Endodermal cell (in vitro differentiated cells): ENCODE measurements at regions not wholly inside any gene's neighbourhood (a gene's known extent, or its start where the extent isn't known, plus 50 kb on each side); places are given as distances from the start of the nearest gene placed in this dataset.

Experiments used
- DNase-seq: peaks from one replicate; pipeline ENCODE4 v3.0.0-alpha.2; 2017
- H3K27ac ChIP-seq: 2 replicates; pipeline ENCODE4 v1.5.1; 2013; ENCODE audit warnings: mild to moderate bottlenecking, low read depth, low read length, moderate library complexity
- H3K27me3 ChIP-seq: 2 replicates; pipeline ENCODE4 v1.6.1; 2013; ENCODE audit warnings: mild to moderate bottlenecking, low read length, moderate library complexity; ENCODE audit not compliant: insufficient read depth, control insufficient read depth, poor library complexity, severe bottlenecking
- H3K36me3 ChIP-seq: 2 replicates; pipeline ENCODE4 v1.7.0; 2013; ENCODE audit warnings: mild to moderate bottlenecking, low read length, moderate library complexity; ENCODE audit not compliant: control insufficient read depth, insufficient read depth
- H3K4me1 ChIP-seq: one replicate; pipeline ENCODE4 v1.7.0; 2013; ENCODE audit warnings: low read length; ENCODE audit not compliant: control insufficient read depth, insufficient read depth
- H3K4me3 ChIP-seq: 2 replicates; pipeline ENCODE4 v1.5.1; 2013; ENCODE audit warnings: mild to moderate bottlenecking, low read length, moderate library complexity
- H3K9ac ChIP-seq: 2 replicates; pipeline ENCODE4 v1.6.1; 2013; ENCODE audit warnings: mild to moderate bottlenecking, low read length, moderate library complexity; ENCODE audit not compliant: poor library complexity, severe bottlenecking; ENCODE audit errors: extremely low read depth
- H3K9me3 ChIP-seq: 2 replicates; pipeline ENCODE4 v1.6.1; 2013; ENCODE audit warnings: mild to moderate bottlenecking, low read length, moderate library complexity; ENCODE audit not compliant: control insufficient read depth
- H3K27ac Mint-ChIP-seq: 2 replicates; pipeline ENCODE4 v1.8.0; 2020; ENCODE audit warnings: mixed read lengths
- H3K27me3 Mint-ChIP-seq: 2 replicates; pipeline ENCODE4 v1.8.0; 2021; ENCODE audit warnings: mild to moderate bottlenecking, mixed read lengths; ENCODE audit not compliant: insufficient read depth
- H3K36me3 Mint-ChIP-seq: 2 replicates; pipeline ENCODE4 v1.8.0; 2020; ENCODE audit warnings: low read depth, mixed read lengths
- H3K4me1 Mint-ChIP-seq: 2 replicates; pipeline ENCODE4 v1.8.0; 2020; ENCODE audit warnings: mixed read lengths
- H3K4me3 Mint-ChIP-seq: 2 replicates; pipeline ENCODE4 v1.8.0; 2020; ENCODE audit warnings: mild to moderate bottlenecking, moderate library complexity, mixed read lengths
- H3K9me3 Mint-ChIP-seq: 2 replicates; pipeline ENCODE4 v1.8.0; 2020; ENCODE audit warnings: mild to moderate bottlenecking, mixed read lengths
- CTCF ChIP-seq: fragments of 200-600 bp; sonication (generic); conservative IDR thresholded peaks from 2 replicates; pipeline ENCODE4 v1.5.0; 2021; ENCODE audit warnings: antibody characterized with exemption, mild to moderate bottlenecking
- WGBS, 2 experiments: methylation state at CpG; one replicate each; pipeline versions ENCODE4 v1.1.5 to v1.1.7; 2013; ENCODE audit warnings: missing lambda C conversion rate in 2 of 2, mixed read lengths in 1 of 2; ENCODE audit not compliant: insufficient coverage in 1 of 2, insufficient read length in 1 of 2; 5-methylcytosine and 5-hydroxymethylcytosine counted together

GRCh38 chr12:20123465-20123864 is 244.9 kb upstream of the PDE3A start:
- WGBS, 2 experiments = 92 to 98% methylated on average over 2 to 4 of the region's 4 CpGs
- H3K4me1 ChIP-seq = no peaks in the 10 kb centered on the region

DNA sequence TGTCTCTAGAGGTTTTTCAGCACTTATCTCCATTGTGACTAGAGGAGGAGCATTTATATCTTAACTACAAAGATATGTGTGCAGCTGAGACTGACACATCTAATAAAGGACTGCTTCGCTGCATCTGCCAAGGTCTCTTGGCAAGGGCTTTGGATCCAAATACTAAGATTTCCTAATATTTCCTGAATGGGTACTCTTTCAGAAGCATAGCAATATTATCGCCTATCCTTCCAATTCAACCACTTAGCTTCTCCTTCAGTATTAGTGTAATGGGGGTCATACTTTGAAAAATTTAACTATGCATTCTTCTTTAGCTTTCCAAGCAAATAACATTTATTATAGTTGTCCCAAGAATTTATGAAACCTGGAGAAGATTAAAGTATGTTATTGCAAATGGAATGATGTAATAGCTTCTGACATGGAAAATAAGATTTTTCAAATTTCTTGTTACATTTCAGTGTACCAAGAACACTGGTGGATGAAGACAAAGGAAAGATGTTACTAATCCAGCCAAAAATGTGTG is 243.0 kb upstream of the PDE3A start:
- H3K4me1 ChIP-seq = no peaks in the 10 kb centered on the region
- H3K36me3 ChIP-seq = no peaks in the 10 kb centered on the region
- no peaks in the 10 kb centered on the region for H3K9me3 Mint-ChIP-seq
- no peak overlapping the region for H3K4me3 ChIP-seq
- H3K9me3 ChIP-seq = no peaks in the 10 kb centered on the region
- 89% methylated on average over 1 of the region's 2 CpGs; no CpG with 5 or more reads in 1 of the 2 experiments for WGBS, 2 experiments
- no peak for DNase-seq
- H3K27me3 ChIP-seq = no peaks in the 10 kb centered on the region
- H3K27ac Mint-ChIP-seq = no peak overlapping the region
- TF ChIP-seq CTCF = no peak
- no peak overlapping the region for H3K4me3 Mint-ChIP-seq
- no peaks in the 10 kb centered on the region for H3K27me3 Mint-ChIP-seq
- no peak overlapping the region for H3K27ac ChIP-seq
- peaks cover 4% of the 10 kb centered on the region for H3K4me1 Mint-ChIP-seq
- H3K36me3 Mint-ChIP-seq = no peaks in the 10 kb centered on the region
- no peak overlapping the region for H3K9ac ChIP-seq

More at GRCh38 chr12:20123465-20123864, 244.9 kb upstream of the PDE3A start:
- no peaks in the 10 kb centered on the region for H3K9me3 ChIP-seq
- Mint-ChIP-seq H3K4me1 (peaks cover 4% of the 10 kb centered on the region), H3K9me3 (no peaks in the 10 kb centered on the region), H3K4me3 (no peak overlapping the region), H3K36me3 (no peaks in the 10 kb centered on the region), H3K27me3 (no peaks in the 10 kb centered on the region), H3K27ac (no peak overlapping the region)
- no peak for TF ChIP-seq CTCF
- H3K4me3 ChIP-seq = no peak overlapping the region
- H3K27me3 ChIP-seq = no peaks in the 10 kb centered on the region
- no peak overlapping the region for H3K27ac ChIP-seq
- H3K9ac ChIP-seq = no peak overlapping the region
- no peaks in the 10 kb centered on the region for H3K36me3 ChIP-seq
- DNase-seq = no peak

DNA sequence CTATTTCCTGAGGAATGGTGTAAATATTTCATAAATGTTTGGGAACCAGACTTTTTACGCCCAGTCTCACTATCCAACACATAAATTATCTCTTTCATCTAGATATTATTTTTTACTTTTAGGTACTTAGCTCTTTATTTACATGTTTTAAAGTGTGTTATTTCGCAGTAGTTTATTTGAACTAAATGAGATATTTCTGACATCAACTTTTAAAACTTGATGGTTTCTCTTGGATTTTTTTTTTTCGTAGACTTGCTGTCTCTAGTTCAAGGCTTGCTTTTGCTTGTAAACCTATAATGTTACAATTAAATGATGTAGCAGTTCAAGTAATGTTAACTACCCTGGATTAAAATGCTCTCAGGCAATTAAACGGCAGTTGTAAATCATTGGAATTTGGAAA is 241.7 kb upstream of the PDE3A start:
- Histone ChIP-seq H3K4me3 (no peak overlapping the region), H3K9me3 (no peaks in the 10 kb centered on the region), H3K4me1 (no peaks in the 10 kb centered on the region), H3K27me3 (no peaks in the 10 kb centered on the region), H3K27ac (no peak overlapping the region), H3K9ac (no peak overlapping the region), H3K36me3 (no peaks in the 10 kb centered on the region)
- H3K36me3 Mint-ChIP-seq = no peaks in the 10 kb centered on the region
- TF ChIP-seq CTCF = no peak
- no peaks in the 10 kb centered on the region for H3K27me3 Mint-ChIP-seq
- H3K4me1 Mint-ChIP-seq = peaks cover 4% of the 10 kb centered on the region
- no peak overlapping the region for H3K4me3 Mint-ChIP-seq
- H3K27ac Mint-ChIP-seq = no peak overlapping the region
- H3K9me3 Mint-ChIP-seq = no peaks in the 10 kb centered on the region
- no peak for DNase-seq
- WGBS, 2 experiments = 94 to 100% methylated on average over 1 to 3 of the region's 4 CpGs
